HG03558 (cell line): ENCODE measurements at regions not wholly inside any gene's neighbourhood (a gene's known extent, or its start where the extent isn't known, plus 50 kb on each side); places are given as distances from the start of the nearest gene placed in this dataset.
"Not testable (repeated sequence)": the region's sequence is repeated elsewhere in the genome, so short reads cannot be mapped to it uniquely, and the experiment has no call there.

ENCODE experiments used
- ATAC-seq: cut with Tn5 transposase; IDR thresholded peaks from one replicate; pipeline ENCODE4 v1.9.1; 2021; ENCODE audit warnings: moderate number of reproducible peaks; ENCODE audit not compliant: unreplicated experiment; ENCODE audit errors: extremely low read depth

GRCh38 chr6:106751501-106752252 lies 122.3 kb downstream of the QRSL1 start:
- no peak for ATAC-seq

DNA sequence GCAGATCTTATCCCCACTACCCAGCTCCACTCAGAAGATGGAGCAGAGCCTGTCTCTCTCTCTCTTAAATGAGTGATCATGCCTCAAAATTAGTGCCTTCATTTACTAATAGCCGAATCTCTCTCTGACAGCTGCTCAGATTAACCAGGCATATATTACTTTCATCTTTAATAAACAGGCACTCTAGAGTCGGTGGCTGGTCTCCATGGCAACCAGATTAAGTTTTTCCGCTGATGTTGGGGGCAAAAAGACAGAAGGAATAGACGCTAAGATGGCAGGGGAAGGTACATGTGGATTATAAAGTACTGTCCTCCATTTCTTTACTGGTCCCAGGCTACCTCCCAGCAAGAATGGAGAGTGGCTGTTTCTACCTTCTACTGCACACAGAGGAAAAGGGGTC lies 121.6 kb downstream of the QRSL1 start:
- ATAC-seq, result no peak

GRCh38 chr6:106750142-106750918 lies 121.0 kb downstream of the QRSL1 start:
- no peak for ATAC-seq

DNA sequence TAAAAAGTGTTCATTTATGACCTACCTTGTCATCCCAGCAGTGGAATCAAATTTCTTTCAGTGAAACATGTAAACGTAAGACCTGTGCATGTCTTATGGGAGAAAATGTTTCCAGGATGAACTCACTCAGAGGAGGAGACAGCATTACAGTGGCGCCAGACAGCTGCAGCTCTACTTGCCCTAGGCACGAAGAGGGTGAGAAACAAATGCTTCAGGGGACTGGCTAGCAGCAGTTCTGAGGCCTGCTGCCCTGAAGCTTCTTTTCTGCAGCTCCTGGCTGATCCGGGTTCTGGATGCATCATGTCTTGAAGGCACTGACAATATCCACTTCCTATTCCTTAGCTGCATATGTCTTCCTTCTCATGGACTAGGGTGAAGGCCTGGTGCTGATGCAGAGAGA lies 120.2 kb downstream of the QRSL1 start:
- no peak for ATAC-seq

DNA sequence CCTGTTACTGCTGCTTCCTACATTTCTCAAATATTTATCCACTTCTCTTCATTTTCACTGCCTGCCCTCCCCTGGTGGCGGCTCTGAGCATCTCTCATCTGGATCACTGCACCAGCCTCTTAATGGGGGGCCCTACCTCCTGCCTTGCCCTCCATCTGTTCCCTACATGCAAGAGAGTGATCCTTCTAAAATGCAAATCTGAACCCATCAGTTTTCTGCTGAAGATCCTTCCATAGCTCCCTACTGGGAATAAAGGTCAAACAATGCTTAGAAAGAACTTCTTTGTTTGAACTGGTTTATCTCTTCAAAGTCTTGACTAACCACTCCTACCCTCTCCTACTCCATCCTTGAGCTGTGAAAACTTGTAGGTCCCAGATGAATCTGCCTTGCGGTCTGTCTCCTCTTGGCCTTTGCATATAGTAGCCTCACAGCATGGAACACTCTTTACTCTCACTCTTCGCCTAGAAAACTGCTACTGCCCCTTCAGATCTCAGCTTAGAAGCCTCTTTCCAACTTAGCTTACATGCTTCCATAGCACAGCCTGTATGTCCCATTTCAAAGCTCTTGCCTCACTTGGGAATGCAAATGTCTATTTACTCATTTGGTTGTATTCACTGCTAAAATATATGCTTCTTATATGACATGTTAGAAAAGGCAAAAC lies 119.3 kb downstream of the QRSL1 start:
- ATAC-seq, result no peak

GRCh38 chr6:106747139-106747538 lies 117.8 kb downstream of the QRSL1 start:
- ATAC-seq, result no peak

DNA sequence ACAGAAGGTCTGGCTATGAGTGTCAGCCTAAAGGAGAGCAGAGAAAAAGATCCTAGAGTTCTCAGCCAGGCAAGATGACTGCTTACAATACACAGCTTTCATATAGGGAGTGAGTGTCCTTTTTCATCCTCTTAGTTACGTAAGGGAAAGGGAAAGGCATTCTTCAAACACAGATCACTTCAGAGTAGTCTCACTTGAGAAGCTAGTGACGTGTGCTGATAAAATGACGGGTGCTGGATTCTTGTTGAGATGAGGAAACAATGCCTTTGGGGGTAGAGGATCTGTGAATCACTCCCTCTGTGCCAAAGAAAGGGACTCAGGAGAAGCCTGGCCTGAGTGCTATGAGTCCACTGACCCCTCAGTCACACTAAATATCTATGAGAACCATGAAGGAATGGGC lies 117.3 kb downstream of the QRSL1 start:
- no peak for ATAC-seq

DNA sequence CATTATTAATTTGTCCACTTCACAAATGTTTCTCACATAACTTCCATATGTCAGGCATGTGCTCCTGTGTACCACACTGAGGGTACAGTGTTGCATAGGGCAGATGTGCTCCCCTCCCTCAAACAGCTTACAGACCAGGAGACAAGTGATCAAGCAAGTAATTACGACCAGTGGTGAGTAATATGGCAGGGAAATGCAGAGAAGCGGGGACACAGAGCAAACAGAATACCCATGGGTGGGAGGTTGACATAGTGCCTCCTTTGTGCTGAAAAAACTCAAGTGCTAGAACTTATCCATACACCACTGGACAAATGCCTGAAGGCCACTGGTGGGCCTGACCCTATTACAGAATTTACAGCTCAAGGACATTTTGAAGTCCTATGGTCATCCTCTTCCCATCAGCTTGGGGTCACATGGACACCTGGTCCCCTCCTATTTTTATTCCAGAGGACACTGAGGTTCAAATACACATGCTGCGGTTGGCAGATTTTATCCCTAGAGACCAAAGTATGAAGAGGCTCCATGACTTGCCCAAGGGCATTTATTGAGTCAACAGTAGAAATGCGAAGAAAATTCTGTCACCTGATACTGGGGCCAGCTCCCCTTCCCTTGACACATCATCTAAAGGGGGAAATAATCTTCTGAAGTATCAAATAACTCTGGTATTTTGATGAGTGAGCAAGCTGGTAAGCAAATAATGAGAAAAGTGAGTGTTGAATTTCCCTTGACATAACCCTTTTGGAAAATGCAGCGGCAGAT lies 116.6 kb downstream of the QRSL1 start:
- ATAC-seq, result no peak

DNA sequence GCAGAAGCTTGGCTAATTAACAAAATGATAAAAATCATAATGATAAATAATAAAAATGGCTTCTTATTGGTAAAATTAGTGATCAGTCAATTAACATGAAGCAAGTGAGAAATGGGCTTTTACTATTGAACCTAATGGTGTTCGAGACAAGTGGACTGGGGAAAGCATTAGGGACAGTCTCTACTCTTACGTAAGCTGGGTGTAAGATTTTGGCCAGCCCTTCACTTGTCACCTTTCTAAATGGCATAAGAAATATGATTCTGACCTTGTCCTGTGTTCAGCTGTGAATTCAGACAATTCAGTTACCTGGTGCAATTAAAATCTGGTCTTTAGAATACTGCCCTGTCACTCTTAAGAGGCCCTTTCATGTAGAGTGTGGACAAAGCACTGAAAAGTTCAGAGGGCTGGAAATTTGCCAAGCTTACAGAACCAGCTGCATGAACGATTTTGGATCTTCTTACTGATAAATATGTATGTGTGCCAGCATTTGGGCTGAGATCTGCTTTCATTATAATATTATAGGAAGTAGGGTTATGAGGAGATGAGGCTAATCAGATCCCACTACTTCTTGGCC lies 115.9 kb downstream of the QRSL1 start:
- ATAC-seq, result no peak

DNA sequence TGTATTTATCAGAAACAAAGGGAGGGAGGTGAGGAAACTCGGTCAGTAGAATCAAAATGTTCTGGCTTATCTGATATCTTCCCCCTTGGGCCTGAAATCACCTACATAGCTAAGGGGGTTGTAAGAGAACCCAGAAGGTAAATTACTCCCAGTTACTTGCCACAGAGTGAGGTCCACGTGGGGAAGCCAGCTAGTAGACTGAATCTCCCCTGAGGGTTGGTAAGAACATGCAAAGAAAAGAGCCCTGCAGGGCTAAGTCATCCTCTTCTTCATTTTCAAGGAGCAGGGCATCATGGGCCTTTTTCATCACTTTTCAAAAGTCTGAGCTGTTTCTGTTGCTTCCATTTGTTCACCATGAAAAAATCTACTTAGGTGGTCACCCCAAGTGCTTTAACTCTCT lies 115.4 kb downstream of the QRSL1 start:
- ATAC-seq, result no peak

GRCh38 chr6:106744029-106744428 lies 114.7 kb downstream of the QRSL1 start:
- not testable (repeated sequence) for ATAC-seq

- no peak for ATAC-seq
These were observed 114.2 kb downstream of the QRSL1 start for GRCh38 chr6:106743612-106744011.

- ATAC-seq, result no peak
These were observed 110.9 kb downstream of the QRSL1 start for GRCh38 chr6:106740287-106740686.

- ATAC-seq, result no peak
These were observed 110.0 kb downstream of the QRSL1 start for GRCh38 chr6:106739387-106739786.

- no peak for ATAC-seq
These were observed 107.1 kb downstream of the QRSL1 start for GRCh38 chr6:106736502-106736901.

DNA sequence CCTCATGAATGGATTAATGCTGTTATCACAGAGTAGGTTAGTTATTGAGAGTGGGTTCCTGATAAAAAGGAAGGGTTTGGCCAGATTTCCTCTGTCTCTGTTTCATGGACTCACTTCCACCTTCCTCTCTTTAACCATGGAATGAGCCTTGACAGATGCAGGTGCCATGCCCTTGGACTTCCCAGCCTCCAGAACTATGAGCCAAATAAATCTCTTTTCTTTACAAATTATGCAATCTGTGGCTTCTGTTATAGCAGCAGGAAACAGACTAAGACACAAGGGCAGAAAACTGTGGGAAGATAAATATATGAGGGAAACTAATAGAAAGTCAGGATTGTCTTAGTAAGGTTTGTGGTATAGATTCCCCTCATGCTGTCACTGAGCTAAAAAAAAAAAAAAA lies 106.5 kb downstream of the QRSL1 start:
- no peak for ATAC-seq

GRCh38 chr6:106735136-106735633 lies 105.8 kb downstream of the QRSL1 start:
- no peak for ATAC-seq

- ATAC-seq, result no peak
These were observed 104.0 kb downstream of the QRSL1 start for GRCh38 chr6:106733386-106733785.

DNA sequence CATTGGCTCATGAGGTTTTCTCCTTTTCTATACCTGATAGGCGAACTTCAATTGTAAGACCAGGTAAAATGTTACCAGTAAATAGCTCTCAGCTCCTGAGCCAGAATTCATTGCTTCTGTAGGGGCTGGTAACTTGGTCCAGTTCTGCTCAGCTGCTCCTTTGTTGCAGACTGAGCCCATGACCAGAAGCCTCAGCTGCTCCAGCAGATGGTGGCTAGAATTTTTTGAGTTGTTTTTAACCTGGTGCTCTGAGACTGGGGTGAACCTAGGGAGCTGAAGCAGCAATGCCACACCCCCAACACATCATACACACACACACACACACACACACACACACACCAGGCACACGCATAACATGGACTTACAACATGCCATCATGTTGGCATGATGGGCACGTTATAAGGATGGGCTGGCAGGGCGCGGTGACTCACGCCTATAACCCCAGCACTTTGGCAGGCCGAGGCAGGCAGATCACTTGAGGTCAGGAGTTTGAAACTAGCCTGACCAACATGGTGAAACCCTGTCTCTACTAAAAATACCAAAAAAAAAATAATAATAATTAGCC lies 103.1 kb downstream of the QRSL1 start:
- ATAC-seq, result no peak

GRCh38 chr6:106731843-106732160 lies 102.4 kb downstream of the QRSL1 start:
- no peak for ATAC-seq
